Esophagus (tissue), 2 donors: ENCODE measurements at regions not wholly inside any gene's neighbourhood (a gene's known extent, or its start where the extent isn't known, plus 50 kb on each side); places are given as distances from the start of the nearest gene placed in this dataset.
"Not testable (repeated sequence)": the region's sequence is repeated elsewhere in the genome, so short reads cannot be mapped to it uniquely, and the experiment has no call there.

Source experiments
- H3K27ac ChIP-seq, 2 donors: one replicate each; pipeline ENCODE4 v1.5.1; 2013; ENCODE audit warnings: low read depth in 2 of 2, mild to moderate bottlenecking in 2 of 2, inconsistent platforms in 1 of 2, low read length in 1 of 2, moderate library complexity in 1 of 2
- H3K27me3 ChIP-seq, 2 donors: one replicate each; pipeline ENCODE4 v1.6.1; 2013; ENCODE audit warnings: low read length in 2 of 2, control low read depth in 1 of 2, mild to moderate bottlenecking in 1 of 2; ENCODE audit not compliant: insufficient read depth in 2 of 2, control insufficient read depth in 1 of 2
- H3K36me3 ChIP-seq, 2 donors: one replicate each; pipeline ENCODE4 v1.6.1; 2013; ENCODE audit warnings: low read length in 1 of 2; ENCODE audit not compliant: control insufficient read depth in 2 of 2, insufficient read depth in 2 of 2
- H3K4me1 ChIP-seq, 2 donors: one replicate each; pipeline ENCODE4 v1.6.1; 2013; ENCODE audit warnings: low read length in 1 of 2; ENCODE audit not compliant: control insufficient read depth in 2 of 2, insufficient read depth in 2 of 2
- H3K4me3 ChIP-seq, 2 donors: one replicate each; pipeline ENCODE4 v1.5.1; 2013; ENCODE audit warnings: low read length in 2 of 2, mild to moderate bottlenecking in 2 of 2, low read depth in 1 of 2, moderate library complexity in 1 of 2
- H3K9me3 ChIP-seq, 2 donors: one replicate each; pipeline ENCODE4 v1.6.1; 2013; ENCODE audit warnings: mild to moderate bottlenecking in 2 of 2, low read depth in 1 of 2, low read length in 1 of 2, moderate library complexity in 1 of 2; ENCODE audit not compliant: control insufficient read depth in 2 of 2, insufficient read depth in 1 of 2
- WGBS, 2 donors: extraction: QIAGEN DNeasy Blood & Tissue Kit; methylation state at CpG; one replicate each; pipeline ENCODE4 v1.1.7; 2013; 5-methylcytosine and 5-hydroxymethylcytosine counted together
- donor health status: healthy with polysubstance abuse.
- donor health status: Bipolar disorder and iron deficiency.

DNA sequence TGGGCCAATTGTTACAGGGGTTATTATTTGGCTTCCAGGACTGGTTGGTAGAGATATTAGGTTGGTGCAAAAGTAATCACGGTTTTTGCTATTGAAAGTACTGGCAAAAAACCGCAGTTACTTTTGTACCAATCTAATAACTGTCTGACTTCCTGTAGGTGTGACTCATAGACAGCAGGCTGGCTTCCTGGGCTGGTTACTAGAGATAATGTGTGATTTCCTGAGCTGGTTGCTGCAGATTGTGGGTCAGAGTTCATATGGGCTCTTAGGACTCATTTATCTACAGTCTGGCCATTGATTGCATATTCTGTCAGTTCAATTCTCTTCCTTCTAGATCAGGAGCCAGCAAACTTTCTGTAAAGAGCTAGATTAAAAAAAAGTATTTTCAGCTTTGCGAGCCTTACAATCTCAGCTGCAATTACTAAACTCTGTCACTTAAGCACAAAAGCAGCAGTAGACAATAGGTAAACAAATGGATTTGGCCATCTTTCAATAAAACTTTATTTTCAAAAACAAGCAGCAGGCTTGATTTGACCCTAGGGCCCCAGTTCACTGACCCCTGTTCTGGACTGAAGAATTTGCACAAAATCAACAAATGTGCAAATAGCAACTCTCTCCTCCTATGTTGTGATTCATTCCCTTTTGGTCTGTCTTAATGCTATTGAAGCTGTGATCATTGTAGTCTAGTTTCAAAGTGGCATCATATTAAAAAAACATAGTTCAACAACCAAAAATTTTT, 50.8 kb upstream of the BOD1L1 start:
- H3K27ac ChIP-seq: no peak overlapping the region
- no peaks in the 10 kb centered on the region for H3K27me3 ChIP-seq
- no peak overlapping the region for H3K4me3 ChIP-seq
- H3K4me1 ChIP-seq: no peaks in the 10 kb centered on the region
- 90 to 93% methylated on average over 3 of the region's 3 CpGs for WGBS, 2 donors
- H3K9me3 ChIP-seq: no peaks in the 10 kb centered on the region
- no peaks in the 10 kb centered on the region for H3K36me3 ChIP-seq

DNA sequence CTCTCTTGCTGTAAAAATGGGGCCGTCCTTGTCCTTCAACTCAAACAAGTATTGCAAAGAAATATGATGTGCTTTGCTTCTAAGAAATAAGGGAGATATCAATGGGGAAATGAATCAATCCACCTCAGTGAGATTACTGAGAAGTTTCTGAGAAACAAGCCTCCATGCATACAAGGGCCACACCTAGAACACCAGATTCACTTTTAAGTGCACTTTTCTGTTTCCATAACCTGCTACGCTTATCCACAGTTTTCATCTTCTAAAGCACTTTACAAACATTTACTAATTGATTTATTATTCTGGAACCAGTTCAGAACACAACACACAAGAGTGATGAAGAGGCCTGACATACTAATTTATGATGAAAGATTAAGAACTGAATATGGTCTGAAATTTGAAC, 54.0 kb upstream of the BOD1L1 start:
- Histone ChIP-seq H3K4me1 (no peaks in the 10 kb centered on the region), H3K36me3 (no peaks in the 10 kb centered on the region), H3K4me3 (no peak overlapping the region), H3K27ac (no peak overlapping the region), H3K9me3 (no peaks in the 10 kb centered on the region), H3K27me3 (no peaks in the 10 kb centered on the region)
- WGBS, 2 donors: 70 to 74% methylated on average over 2 of the region's 2 CpGs

DNA sequence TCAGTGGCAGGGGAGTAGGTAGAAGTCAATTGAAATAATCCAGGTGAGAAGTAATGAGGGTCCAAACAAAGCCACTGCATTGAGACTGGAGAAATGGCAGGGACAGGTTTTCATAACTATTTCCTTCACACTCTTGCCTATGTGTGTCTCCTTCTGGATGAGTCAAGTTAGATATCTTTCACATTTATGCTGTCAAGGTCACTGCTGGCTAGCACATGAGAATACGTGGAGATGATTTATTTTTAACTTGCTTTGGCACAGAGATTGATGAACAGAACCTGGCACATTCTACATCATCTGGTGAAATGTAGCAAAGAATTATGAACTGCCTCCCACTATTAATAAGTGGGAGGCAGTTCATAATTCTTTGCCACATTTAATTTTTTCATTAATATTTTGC, 66.7 kb upstream of the BOD1L1 start:
- Histone ChIP-seq H3K9me3 (no peaks in the 10 kb centered on the region), H3K27ac (no peak overlapping the region), H3K36me3 (no peaks in the 10 kb centered on the region), H3K27me3 (no peaks in the 10 kb centered on the region), H3K4me1 (no peaks in the 10 kb centered on the region), H3K4me3 (no peak overlapping the region)
- 42 to 52% methylated on average over 1 of the region's 1 CpG for WGBS, 2 donors

DNA sequence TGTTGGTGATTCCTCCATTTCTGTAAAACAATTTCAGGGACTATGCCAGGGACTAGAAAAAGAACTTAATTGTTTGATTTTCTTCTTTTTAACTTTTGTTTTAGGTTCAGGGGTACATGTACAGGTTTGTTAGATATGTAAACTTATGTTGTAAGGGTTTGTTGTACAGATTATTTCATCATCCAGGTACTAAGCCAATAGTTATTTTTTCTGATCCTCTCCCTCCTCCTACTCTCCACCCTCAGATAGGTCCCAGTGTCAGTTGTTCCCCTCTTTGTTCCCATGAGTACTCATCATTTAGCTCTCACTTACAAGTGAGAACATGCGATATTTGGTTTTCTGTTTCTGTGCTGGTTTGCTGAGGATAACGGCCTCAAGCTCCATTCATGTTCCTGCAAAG, 70.8 kb upstream of the BOD1L1 start:
- WGBS, 2 donors: 74 to 83% methylated on average over 2 of the region's 2 CpGs
- no peak overlapping the region for H3K4me3 ChIP-seq
- H3K9me3 ChIP-seq: no peaks in the 10 kb centered on the region
- no peaks in the 10 kb centered on the region for H3K4me1 ChIP-seq
- no peak overlapping the region for H3K27ac ChIP-seq
- H3K36me3 ChIP-seq: no peaks in the 10 kb centered on the region
- no peaks in the 10 kb centered on the region for H3K27me3 ChIP-seq

DNA sequence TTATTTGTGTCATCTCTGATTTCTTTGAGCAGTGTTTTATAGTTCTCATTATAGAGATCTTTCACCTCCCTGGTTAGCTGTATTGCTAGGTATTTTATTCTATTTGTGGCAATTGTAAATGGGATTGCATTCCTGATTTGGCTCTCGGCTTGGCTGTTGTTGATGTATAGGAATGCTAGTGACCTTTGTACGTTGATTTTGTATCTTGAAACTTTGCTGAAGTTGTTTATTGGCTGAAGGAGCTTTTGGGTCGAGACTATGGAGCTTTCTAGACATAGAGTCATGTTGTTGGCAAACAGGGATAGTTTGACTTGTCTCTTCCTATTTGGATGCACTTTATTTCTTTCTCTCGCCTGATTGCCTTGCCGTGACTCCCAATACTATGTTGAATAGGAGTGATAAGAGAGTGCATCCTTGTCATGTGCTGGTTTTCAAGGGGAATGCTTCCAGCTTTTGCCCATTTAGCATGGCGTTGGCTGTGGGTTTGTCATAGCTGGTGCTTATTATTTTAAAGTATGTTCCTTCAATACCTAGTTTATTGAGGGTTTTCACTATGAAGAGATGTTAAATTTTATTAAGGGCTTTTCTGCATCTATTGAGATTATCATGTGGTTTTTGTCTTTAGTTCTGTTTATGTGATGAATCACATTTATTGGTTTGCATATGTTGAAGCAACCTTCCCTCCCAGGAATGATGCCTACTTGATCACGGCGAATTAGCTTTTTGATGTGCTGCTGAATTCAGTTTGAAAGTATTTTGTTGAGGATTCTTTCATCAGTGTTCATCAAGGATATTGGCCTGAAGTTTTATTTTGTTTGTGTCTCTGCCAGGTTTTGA, 72.7 kb upstream of the BOD1L1 start:
- H3K36me3 ChIP-seq: no peaks in the 10 kb centered on the region
- H3K27ac ChIP-seq: no peak overlapping the region
- WGBS, 2 donors: 55 to 56% methylated on average over 8 of the region's 8 CpGs
- H3K27me3 ChIP-seq: no peaks in the 10 kb centered on the region
- H3K4me3 ChIP-seq: no peak overlapping the region
- H3K9me3 ChIP-seq: no peaks in the 10 kb centered on the region
- H3K4me1 ChIP-seq: no peaks in the 10 kb centered on the region

DNA sequence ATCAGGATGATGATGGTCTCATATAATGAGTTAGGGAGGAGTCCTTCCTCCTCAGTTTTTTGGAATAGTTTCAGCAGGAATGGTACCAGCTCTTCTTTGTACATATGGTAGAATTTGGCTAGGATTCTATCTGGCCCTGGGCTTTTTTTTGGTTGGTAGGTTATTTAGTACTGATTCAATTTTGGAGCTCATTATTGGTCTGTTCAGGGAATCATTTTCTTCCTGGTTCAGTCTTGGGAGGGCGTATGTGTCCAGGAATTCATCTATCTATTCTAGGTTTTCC, 73.3 kb upstream of the BOD1L1 start:
- not testable (repeated sequence) for H3K36me3 ChIP-seq, H3K27ac ChIP-seq, H3K9me3 ChIP-seq, H3K27me3 ChIP-seq, H3K4me3 ChIP-seq, H3K4me1 ChIP-seq
- WGBS, 2 donors: 51 to 57% methylated on average over 1 of the region's 1 CpG

DNA sequence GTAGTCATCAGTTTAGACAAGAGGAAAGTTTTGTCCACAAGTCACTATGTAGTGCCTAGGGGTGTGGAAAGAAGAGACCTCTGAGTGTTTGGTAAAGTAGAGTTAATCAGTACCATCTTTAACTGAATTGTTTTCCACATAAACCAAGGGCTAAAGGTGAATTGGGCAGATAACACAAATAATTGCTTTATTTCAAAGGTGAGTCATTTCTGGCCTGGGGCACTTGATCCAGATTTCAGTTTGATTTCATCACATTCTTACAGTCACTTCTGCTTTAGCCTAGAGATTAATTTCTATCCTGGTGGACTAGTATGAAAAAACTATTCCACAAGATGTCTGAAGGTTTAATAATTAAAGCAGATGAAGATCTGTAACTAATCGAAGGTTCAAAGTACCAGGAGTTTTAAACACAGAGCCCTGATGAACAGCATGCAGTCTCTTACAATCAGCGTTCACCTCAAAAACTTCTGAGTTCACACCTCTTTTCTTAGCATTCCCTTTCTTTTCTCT, 74.5 kb upstream of the BOD1L1 start:
- H3K4me1 ChIP-seq: peaks cover 0 to 4% of the 10 kb centered on the region in 2 donors
- no peaks in the 10 kb centered on the region for H3K36me3 ChIP-seq
- no peaks in the 10 kb centered on the region for H3K27me3 ChIP-seq
- no peak overlapping the region for H3K4me3 ChIP-seq
- no peak overlapping the region for H3K27ac ChIP-seq
- 44% methylated on average over 2 of the region's 2 CpGs for WGBS, 2 donors
- H3K9me3 ChIP-seq: no peaks in the 10 kb centered on the region

DNA sequence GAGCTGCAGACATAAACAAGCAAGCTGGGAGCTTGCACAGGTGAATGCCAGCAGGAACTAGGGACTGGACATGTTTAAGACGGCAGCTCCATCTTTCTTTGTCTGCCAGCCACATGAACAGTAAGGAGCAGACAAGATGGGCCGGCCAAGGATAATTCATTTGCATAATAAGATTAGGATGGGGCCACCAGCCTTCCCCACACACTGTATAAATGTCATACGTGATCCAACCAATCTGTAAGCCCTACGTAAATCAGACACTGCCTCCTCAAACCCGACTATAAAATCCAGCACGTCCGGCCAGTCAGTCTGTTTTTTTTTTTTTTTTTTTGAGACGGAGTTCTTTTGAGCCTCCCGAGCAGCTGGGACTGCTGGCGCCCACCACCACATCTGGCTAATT, 75.6 kb upstream of the BOD1L1 start:
- H3K4me3 ChIP-seq: no peak overlapping the region
- no peak overlapping the region for H3K27ac ChIP-seq
- H3K9me3 ChIP-seq: no peaks in the 10 kb centered on the region
- WGBS, 2 donors: 88 to 91% methylated on average over 10 of the region's 10 CpGs
- no peaks in the 10 kb centered on the region for H3K27me3 ChIP-seq
- H3K4me1 ChIP-seq: peaks cover 0 to 4% of the 10 kb centered on the region in 2 donors
- H3K36me3 ChIP-seq: no peaks in the 10 kb centered on the region

DNA sequence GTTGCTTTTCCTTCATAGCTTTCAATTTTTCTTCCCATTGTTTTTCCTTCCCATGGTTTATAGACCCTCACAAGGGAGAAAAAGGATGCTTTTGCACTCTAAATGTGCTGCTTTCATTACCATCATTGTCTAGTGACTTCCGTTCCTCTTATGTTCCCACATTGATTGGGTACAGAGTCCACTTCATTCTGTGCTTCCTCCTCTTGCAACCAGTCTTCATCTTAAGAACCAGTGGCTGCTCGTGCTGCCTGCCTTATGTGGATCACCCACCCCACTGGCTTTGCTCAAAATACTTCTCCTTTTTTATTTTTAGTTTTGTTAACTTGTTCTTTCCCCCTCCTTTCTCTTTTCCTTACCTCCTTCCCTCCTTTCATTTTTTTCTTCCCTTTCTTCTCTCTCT, 76.5 kb upstream of the BOD1L1 start:
- Histone ChIP-seq H3K27ac (no peak overlapping the region), H3K4me1 (peaks cover 0 to 4% of the 10 kb centered on the region in 2 donors), H3K36me3 (no peaks in the 10 kb centered on the region), H3K4me3 (no peak overlapping the region), H3K27me3 (no peaks in the 10 kb centered on the region), H3K9me3 (no peaks in the 10 kb centered on the region)
- WGBS, 2 donors: 54 to 73% methylated on average over 2 of the region's 2 CpGs

DNA sequence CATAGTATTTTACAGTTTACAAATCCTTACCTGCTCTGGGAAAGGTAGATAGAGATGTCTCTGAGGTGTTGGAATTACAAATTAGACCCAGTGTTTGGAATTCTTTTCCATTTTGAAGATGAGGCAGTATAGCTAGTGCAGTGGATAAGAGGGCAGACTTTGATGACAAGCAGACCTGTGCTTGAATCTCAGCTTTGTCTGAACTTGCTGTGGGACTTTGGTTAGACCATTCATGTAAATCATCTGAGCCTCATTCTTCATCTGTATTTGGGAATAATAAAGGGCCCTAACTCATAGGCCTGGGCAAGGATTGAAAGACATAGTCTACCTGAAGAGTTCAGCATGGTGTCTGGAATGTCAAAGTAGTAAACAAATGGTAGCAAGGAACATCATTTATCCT, 77.2 kb upstream of the BOD1L1 start:
- no peaks in the 10 kb centered on the region for H3K9me3 ChIP-seq
- no peak overlapping the region for H3K27ac ChIP-seq
- H3K36me3 ChIP-seq: no peaks in the 10 kb centered on the region
- no peaks in the 10 kb centered on the region for H3K27me3 ChIP-seq
- no peak overlapping the region for H3K4me3 ChIP-seq
- H3K4me1 ChIP-seq: peaks cover 0 to 4% of the 10 kb centered on the region in 2 donors
